ENCODE measurements at regions not wholly inside any gene's neighbourhood (a gene's known extent, or its start where the extent isn't known, plus 50 kb on each side); places are given as distances from the start of the nearest gene placed in this dataset.

- TF ChIP-seq GATA2 (IDR thresholded peaks at IDR 0.05; ENCODE audit: low read depth, low read length): no peak
- TF ChIP-seq GATA3 (IDR thresholded peaks at IDR 0.05; ENCODE audit: low read depth, low read length): no peak
Measured at GRCh38 chr4:138692411-138692810, 323.2 kb upstream of the NOCT start.

Measured in SH-SY5Y (cell line).